OCI-LY7 (cell line): ENCODE measurements at regions not wholly inside any gene's neighbourhood (a gene's known extent, or its start where the extent isn't known, plus 50 kb on each side); places are given as distances from the start of the nearest gene placed in this dataset.

Experiments
- CTCF ChIP-seq: fragments of 200-600 bp; sonication (generic); conservative IDR thresholded peaks from 2 replicates; pipeline ENCODE4 v1.5.1; 2014; ENCODE audit warnings: mild to moderate bottlenecking, antibody characterized with exemption, low read length, moderate library complexity, mixed read lengths
- EZH2phosphoT487 ChIP-seq: fragments of 200-600 bp; sonication (generic); IDR thresholded peaks from 2 replicates; pipeline ENCODE4 v1.6.1; 2018; ENCODE audit warnings: low read depth, borderline replicate concordance, mild to moderate bottlenecking, mixed run types, antibody characterized with exemption, low read length, moderate library complexity, mixed read lengths

- TF ChIP-seq CTCF (no peak), EZH2phosphoT487 (no peak)
These were observed 733.5 kb upstream of the CCDC54 start for GRCh38 chr3:106643684-106644161.
